Mesothelial cell of epicardium (in vitro differentiated cells): ENCODE measurements at regions not wholly inside any gene's neighbourhood (a gene's known extent, or its start where the extent isn't known, plus 50 kb on each side); places are given as distances from the start of the nearest gene placed in this dataset.
"Not testable (repeated sequence)": the region's sequence is repeated elsewhere in the genome, so short reads cannot be mapped to it uniquely, and the experiment has no call there.

Experiments
- DNase-seq, 2 experiments: peaks; one replicate each; pipeline ENCODE4 v3.0.0; 2021; ENCODE audit warnings: low spot score in 2 of 2; ENCODE audit not compliant: unreplicated experiment in 2 of 2
- H3K27ac Mint-ChIP-seq: 2 replicates; pipeline ENCODE4 v1.8.0; 2021; ENCODE audit warnings: mixed read lengths
- H3K27me3 Mint-ChIP-seq: 2 replicates; pipeline ENCODE4 v1.8.0; 2021; ENCODE audit warnings: low read depth, mixed read lengths
- H3K36me3 Mint-ChIP-seq: 2 replicates; pipeline ENCODE4 v1.8.0; 2021; ENCODE audit warnings: mixed read lengths
- H3K4me1 Mint-ChIP-seq: 2 replicates; pipeline ENCODE4 v1.8.0; 2021; ENCODE audit warnings: mixed read lengths
- H3K4me3 Mint-ChIP-seq: 2 replicates; pipeline ENCODE4 v1.8.0; 2021; ENCODE audit warnings: mild to moderate bottlenecking, moderate library complexity, mixed read lengths
- H3K9me3 Mint-ChIP-seq: 2 replicates; pipeline ENCODE4 v1.8.0; 2021; ENCODE audit warnings: mixed read lengths
- TF ChIP-seq, protein P1 (sequence below): fragments of 200-600 bp; sonication (generic); IDR thresholded peaks from one replicate; pipeline ENCODE4 v1.5.0; 2021; ENCODE audit warnings: antibody characterized with exemption; ENCODE audit not compliant: unreplicated experiment

DNA sequence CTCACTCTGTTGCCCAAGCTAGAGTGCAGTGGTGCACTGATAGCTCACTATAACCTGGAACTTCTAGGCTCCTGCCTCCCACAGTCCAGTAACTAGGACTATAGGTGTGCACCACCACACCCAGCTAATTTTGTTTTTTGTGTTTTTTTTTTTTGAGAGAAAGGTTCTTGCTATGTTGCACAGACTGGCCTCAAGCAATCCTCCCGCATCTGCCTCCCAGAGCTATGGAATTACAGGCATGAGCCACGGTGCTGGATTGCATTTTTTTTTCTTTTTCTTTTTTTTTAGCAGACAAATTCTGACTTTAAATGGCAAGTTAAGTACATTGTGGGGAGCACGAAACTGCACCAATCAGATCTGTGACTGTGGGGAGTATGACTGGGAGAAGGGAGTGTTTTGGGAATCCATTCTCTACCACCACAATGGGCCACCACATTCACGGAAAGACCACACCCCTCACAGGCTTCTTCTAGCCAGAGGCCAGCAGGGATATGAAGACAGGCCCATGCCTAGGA, 58.1 kb upstream of the MSMB start:
- Mint-ChIP-seq H3K9me3 (no peaks in the 10 kb centered on the region), H3K36me3 (no peaks in the 10 kb centered on the region), H3K27ac (no peak overlapping the region), H3K4me3 (no peak overlapping the region), H3K4me1 (peaks cover 14% of the 10 kb centered on the region), H3K27me3 (peaks cover 23% of the 10 kb centered on the region)
- TF ChIP-seq, protein P1, sequence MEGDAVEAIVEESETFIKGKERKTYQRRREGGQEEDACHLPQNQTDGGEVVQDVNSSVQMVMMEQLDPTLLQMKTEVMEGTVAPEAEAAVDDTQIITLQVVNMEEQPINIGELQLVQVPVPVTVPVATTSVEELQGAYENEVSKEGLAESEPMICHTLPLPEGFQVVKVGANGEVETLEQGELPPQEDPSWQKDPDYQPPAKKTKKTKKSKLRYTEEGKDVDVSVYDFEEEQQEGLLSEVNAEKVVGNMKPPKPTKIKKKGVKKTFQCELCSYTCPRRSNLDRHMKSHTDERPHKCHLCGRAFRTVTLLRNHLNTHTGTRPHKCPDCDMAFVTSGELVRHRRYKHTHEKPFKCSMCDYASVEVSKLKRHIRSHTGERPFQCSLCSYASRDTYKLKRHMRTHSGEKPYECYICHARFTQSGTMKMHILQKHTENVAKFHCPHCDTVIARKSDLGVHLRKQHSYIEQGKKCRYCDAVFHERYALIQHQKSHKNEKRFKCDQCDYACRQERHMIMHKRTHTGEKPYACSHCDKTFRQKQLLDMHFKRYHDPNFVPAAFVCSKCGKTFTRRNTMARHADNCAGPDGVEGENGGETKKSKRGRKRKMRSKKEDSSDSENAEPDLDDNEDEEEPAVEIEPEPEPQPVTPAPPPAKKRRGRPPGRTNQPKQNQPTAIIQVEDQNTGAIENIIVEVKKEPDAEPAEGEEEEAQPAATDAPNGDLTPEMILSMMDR = no peak
- no peak for DNase-seq

DNA sequence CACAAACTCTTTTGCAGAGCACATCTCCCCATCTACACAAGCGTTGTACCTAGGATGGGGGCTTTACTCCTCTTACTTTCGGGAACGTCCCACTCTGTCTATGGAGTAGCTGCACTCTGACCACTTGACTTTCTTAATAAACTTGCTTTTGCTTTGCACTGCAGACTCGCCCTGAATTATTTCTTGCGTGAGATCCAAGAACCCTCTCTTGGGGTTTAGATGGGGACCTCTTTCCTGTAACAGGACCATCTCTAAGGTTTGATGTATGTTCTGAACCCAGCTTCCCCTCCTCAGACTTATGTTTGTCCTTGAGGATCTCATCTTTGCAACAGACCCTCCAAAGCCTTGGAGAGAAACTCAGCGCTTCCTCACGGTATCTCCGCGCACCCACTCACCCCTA, 59.3 kb upstream of the MSMB start:
- Mint-ChIP-seq H3K4me1 (peaks cover 14% of the 10 kb centered on the region), H3K27me3 (peaks cover 23% of the 10 kb centered on the region), H3K4me3 (peak overlapping the region; percentile 72)
- not testable (repeated sequence) for H3K36me3 Mint-ChIP-seq, H3K27ac Mint-ChIP-seq, H3K9me3 Mint-ChIP-seq, DNase-seq

DNA sequence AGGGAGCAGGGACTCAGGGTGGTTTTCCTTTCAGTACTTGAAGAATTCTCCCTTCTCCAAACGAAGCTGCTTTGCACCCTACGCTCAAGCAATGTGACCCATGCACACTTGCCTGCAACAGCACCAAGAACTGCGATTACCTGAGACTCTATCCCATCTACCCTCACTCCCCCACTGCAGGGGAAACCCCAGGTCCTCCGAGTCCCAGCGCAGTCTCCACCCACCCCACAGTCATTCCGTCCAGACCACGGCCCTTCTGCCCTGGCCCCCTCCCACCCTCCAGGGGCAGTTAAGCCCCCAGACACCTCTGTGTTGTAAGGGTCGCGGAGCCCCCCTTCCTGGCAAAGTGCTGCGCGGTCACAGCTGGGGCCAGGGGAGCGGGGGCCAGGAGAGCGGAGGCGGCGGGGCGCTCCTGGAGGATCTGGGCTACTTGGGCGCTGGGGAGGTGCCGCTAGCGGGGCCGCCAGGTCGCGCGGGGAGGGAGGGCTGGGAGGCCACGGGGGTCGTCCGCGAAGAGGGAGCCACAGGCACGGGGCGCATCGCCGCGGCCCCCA, 59.9 kb upstream of the MSMB start:
- peak overlapping the region; percentile 72 for H3K4me3 Mint-ChIP-seq
- H3K27ac Mint-ChIP-seq, H3K36me3 Mint-ChIP-seq, DNase-seq, H3K9me3 Mint-ChIP-seq: not testable (repeated sequence)
- H3K27me3 Mint-ChIP-seq = peaks cover 23% of the 10 kb centered on the region
- peaks cover 14% of the 10 kb centered on the region for H3K4me1 Mint-ChIP-seq

- TF ChIP-seq, protein P1 = no peak
- peak in 1 of 2 experiments; percentile 60 for DNase-seq
- peak overlapping the region; percentile 72 for H3K4me3 Mint-ChIP-seq
- H3K9me3 Mint-ChIP-seq = no peaks in the 10 kb centered on the region
- peaks cover 23% of the 10 kb centered on the region for H3K27me3 Mint-ChIP-seq
- no peak overlapping the region for H3K27ac Mint-ChIP-seq
- peaks cover 14% of the 10 kb centered on the region for H3K4me1 Mint-ChIP-seq
- H3K36me3 Mint-ChIP-seq = no peaks in the 10 kb centered on the region
These were observed 60.6 kb upstream of the MSMB start for GRCh38 chr10:46106410-46107255.

- peaks cover 23% of the 10 kb centered on the region for H3K27me3 Mint-ChIP-seq
- not testable (repeated sequence) for H3K4me3 Mint-ChIP-seq, DNase-seq
These were observed 62.1 kb upstream of the MSMB start for GRCh38 chr10:46108158-46108499.

DNA sequence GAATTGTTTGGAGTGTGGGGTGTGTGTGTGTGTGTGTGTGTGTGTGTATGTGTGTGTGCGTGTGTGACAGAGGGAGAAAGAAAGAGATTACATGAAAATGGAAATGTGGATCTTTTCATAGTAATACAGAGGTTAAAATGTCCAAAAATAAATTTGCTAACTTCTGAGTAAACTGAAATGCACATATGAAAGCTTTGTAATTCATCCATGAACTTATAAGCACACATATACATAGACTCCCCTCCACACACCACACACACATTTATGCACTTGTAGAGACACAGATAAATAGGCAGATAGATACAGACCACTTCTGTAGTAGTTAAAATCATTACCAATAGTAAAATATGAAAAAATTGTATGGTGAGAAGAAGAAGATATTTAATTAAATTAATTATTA, 108.2 kb upstream of the MSMB start:
- H3K4me3 Mint-ChIP-seq, H3K4me1 Mint-ChIP-seq, H3K27ac Mint-ChIP-seq, H3K36me3 Mint-ChIP-seq, H3K27me3 Mint-ChIP-seq, DNase-seq, H3K9me3 Mint-ChIP-seq: not testable (repeated sequence)

More at GRCh38 chr10:46108158-46108499, 62.1 kb upstream of the MSMB start:
- H3K9me3 Mint-ChIP-seq, H3K27ac Mint-ChIP-seq, H3K36me3 Mint-ChIP-seq: not testable (repeated sequence)
- H3K4me1 Mint-ChIP-seq = peaks cover 14% of the 10 kb centered on the region

GRCh38 chr10:46154683-46155082, 108.6 kb upstream of the MSMB start:
- not testable (repeated sequence) for H3K27me3 Mint-ChIP-seq, H3K27ac Mint-ChIP-seq, DNase-seq, H3K4me1 Mint-ChIP-seq, H3K36me3 Mint-ChIP-seq, H3K4me3 Mint-ChIP-seq, H3K9me3 Mint-ChIP-seq

- H3K4me1 Mint-ChIP-seq, H3K27me3 Mint-ChIP-seq, H3K36me3 Mint-ChIP-seq, DNase-seq, H3K4me3 Mint-ChIP-seq, H3K9me3 Mint-ChIP-seq, H3K27ac Mint-ChIP-seq: not testable (repeated sequence)
These were observed 110.8 kb upstream of the MSMB start for GRCh38 chr10:46156866-46157265.
